GM18526 (cell line): ENCODE measurements at regions not wholly inside any gene's neighbourhood (a gene's known extent, or its start where the extent isn't known, plus 50 kb on each side); places are given as distances from the start of the nearest gene placed in this dataset.

Experiments
- POLR2A ChIP-seq: IDR thresholded peaks from 3 replicates; pipeline ENCODE4 v1.6.1; 2011; ENCODE audit not compliant: insufficient read length; ENCODE audit errors: extremely low read depth

DNA sequence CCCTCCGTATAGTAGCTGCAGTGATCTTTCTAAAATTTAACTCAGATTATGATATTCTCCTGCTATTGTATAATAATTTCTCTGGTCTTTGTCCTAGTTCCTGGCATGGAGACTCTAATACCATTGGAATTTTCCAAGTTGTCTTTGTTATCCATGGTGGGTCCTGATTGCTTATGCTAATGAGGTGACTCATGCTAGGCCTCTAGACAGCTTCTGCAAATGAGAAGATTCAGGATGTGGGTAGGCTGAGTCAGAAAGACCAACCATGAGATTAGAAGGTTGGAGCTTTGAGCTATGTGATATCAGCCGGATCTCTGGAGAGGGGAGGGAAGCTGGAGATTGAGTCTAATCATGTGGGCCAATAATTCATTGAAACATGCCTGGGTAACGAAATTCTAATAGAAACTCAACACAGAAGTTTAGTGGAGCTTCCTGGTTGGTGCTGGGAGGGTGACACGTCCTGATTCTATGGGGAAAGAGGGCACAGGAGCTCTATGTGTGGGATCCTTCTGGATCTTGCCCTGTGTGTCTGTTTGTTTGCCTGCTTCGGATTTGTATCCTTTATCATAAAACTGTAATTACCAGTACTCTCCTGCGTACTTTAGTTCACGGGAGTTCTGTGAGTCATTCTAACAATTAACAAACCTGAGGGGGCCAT lies 73.2 kb upstream of the CNIH3 start:
- TF ChIP-seq POLR2A: no peak

DNA sequence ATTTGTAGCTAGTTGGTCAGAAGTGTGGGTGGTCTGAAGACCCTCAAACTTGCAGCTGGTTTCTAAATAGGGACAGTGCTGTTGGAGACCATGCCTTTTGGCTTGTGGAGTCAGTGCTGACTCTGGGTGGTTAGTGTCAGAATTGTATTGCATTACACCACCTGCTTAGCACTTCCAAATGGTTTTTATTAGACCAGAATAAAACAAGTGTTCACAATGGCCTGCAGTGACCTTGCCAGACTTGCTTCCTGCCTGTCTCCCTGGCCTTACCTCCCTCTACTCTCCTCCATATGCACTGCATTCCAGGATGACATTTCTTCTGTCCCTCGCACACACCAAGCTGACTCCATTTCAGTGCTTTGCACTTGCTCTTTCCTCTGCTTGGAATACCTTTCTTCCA lies 72.7 kb upstream of the CNIH3 start:
- no peak for TF ChIP-seq POLR2A

DNA sequence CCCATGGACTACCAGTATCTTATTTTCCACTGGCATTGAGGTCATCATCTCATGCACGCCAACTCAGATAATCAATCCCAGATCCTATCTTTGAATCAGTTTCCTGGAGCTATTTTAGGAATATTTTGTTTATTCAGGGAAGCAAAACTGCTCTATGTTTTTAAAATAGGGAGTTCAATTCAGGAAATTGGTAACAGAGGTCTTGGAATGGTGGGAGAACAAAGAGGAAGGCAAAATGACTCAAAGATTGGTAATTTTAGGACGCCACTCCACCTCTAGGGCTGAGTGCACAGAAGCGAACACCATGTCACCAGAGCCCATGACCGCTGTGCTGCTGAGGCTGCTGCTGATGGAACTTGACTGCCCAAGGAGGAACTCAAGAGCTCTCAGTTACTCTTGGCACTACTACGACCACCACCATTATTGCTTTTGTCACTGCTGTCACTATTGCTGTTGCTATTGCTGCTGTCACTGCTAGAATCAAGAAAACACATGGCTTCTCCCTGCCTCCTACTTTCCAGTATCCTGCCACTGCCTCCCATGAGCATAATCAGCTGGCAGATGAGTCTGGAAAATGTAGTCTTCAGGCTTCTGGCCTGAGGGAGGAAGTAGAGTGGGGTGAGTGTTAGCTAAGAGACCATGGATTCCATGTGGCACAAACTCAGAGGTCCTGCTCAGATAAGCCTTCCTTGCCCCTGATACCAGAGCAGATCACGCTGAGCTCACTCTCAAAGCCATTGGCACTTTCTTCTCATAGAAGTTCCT lies 71.6 kb upstream of the CNIH3 start:
- TF ChIP-seq POLR2A: no peak

DNA sequence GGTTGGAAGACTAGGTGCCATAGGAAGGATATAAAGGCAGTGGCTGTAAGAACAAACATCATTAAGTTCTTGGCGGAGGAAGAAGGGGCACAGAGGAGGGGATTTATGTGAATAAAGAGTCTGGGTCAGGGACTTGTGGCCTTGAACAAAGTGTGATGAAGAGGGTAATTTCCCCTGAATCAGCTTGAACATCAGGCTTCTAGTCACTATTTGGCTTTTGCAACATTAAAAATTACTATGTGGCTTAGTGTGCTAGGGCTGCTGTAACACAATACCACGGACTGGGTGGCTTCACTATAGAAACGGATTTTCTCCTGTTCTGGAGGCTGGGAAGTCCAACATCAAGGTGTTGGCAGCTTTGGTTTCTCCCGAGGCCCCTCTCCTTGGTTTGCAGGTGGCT lies 70.5 kb upstream of the CNIH3 start:
- TF ChIP-seq POLR2A: no peak

DNA sequence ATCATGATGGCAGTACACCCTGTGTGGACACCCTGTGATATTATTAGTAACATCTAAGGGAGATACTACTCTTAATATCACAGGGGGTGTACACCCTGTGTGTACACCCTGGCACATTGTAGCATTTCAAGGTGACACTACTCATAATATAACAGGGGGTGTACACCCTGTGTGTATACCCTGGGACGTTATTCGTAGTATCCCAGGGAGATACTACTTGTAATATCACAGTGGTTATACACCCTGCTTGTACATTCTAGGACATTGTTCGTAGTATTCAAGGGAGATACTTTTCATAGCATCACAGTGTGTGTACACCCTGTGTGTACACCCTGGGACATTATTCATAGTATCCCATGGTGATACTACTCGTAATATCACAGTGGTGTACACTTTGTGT lies 67.4 kb upstream of the CNIH3 start:
- TF ChIP-seq POLR2A: no peak

DNA sequence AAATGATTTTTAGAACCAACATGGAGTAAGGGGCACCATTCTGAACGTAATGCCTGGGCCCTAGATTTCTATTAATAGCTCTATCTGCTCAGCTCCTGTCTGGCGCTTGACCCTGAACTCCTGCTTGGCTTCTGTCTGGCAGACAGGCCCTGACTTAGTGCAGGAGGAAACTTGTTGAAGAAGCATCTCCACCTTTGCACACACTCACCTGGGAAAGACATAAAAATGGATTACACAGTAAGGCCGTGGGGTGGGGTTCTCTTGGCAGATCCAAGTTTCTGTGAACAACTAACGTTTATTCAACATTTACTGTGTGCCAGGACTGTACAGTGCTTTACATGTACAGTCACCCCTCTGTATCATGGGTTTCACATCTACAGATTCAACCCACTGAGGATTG lies 62.1 kb upstream of the CNIH3 start:
- no peak for TF ChIP-seq POLR2A

DNA sequence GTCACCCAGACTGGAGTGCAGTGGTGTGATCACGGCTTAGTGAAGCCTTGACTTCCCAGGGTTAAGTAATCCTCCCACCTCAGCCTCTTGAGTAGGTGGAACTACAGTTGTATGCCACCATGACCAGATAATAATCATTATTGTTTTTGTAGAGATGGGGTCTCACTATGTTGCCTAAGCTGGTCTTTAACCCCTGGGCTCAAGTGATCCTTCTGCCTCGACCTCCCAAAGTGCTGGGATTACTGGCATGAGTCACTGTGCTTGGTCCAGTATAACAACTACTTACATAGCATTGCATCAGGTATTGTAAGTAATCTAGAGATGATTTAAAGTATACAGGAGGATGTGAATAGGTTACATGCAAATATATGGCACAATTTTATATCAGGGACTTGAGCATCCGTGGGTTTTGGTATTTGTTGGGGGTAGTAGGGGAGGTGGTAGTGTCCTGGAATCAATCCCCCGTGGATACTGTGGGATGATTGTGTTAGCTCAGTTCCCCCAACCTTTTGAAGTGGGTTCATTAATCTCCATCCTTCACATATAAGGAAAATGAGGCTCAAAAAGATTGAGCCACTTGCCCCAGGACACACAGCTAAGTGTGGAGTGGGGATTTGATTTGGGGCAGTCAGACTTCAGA lies 61.4 kb upstream of the CNIH3 start:
- TF ChIP-seq POLR2A: no peak

DNA sequence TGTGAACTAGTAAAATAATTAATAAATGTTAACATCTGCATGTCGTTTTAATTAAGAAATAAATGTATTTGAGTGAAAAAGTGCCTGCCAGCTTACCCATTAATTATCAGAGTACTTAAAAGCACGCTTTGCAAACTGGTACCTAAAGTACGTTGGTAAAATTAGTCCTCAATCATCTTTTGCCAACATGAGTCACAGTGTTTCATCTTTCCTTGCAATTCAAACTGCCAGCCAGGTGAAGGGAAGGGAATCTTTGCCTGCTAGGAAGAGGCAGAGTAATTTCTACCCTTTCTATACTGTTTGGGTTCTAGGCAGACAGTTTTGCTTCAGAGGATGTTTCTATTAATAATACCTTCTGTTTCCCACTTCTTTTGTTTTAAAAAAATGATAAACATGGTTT lies 57.2 kb upstream of the CNIH3 start:
- TF ChIP-seq POLR2A: no peak

DNA sequence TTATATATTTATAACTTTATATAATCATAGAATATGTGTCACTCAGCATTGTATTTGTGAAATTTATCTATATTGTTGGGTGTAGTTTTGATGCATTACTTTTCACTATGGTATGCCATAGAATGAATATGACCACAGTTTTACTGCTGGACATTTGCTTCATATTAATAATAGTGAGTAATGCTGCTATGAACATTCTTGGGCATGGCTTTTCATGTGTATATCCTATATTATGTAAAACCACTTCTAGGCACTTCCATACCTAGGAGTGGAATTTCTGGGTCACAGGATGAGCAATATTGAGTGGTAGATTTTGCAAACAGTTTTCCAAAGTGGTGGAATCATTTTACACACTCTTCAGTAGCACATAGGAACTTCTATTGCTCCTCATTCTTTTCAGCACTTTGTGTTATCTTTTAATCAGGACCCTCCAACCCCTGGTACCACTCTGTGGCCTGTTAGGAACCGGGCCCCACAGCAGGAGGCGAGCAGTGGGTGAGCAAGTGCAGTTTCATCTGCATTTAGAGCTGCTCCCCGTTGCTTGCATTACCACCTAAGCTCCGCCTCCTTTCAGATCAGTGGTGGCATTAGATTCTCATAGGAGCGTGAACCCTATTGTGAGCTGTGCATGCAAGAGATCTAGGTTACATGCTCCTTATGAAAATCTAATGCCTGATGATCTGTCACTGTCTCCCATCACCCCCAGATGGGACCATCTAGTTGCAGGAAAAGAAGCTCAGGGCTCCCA lies 56.0 kb upstream of the CNIH3 start:
- TF ChIP-seq POLR2A: no peak

DNA sequence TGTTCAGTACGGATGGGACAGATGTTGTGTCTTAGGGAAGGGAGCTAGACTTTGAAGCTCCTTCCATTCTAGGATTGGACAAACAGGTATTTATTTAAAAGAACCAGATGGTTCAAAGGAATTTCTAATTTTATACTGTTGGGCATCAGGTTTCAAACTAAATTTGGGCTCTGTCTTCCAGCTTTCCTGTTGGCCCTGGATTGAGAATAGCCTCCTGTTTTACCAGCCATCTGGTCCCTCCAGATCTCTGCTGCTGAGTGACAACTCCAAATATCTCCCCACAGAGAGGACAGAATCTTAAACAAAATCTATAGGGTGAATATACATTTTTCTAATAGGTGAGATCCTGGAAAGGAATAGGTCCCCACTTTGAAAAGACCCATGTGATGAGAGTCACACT lies 52.5 kb upstream of the CNIH3 start:
- no peak for TF ChIP-seq POLR2A

DNA sequence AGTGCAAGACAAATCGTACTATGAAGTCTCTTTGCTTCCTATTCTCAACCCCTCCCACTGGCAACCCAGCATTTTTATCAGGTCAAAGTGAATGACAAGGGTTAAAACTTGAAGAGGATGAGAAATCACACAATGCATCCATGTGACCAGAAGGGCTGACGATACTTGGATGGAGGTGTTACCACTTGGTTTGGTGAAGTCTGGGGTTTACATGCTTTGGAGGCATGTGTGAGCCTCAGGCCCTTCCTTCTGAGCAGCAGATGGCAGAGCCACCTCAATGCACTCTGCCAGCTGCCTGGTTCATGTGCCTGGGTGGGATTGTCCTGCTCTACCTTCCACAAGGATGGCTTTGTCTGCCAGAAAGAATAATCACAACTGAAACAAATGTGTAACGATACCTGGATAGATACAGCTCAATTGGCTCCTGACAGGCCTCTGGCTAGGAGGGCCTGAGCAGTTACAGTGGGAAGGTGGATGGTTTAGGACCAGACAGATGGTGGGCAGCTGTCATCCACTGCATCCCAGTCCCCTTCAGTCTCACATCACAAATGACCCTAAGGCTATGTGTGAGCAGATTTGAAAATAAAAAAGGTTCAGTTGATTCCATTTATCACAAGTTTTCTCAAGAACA lies 51.5 kb upstream of the CNIH3 start:
- no peak for TF ChIP-seq POLR2A

DNA sequence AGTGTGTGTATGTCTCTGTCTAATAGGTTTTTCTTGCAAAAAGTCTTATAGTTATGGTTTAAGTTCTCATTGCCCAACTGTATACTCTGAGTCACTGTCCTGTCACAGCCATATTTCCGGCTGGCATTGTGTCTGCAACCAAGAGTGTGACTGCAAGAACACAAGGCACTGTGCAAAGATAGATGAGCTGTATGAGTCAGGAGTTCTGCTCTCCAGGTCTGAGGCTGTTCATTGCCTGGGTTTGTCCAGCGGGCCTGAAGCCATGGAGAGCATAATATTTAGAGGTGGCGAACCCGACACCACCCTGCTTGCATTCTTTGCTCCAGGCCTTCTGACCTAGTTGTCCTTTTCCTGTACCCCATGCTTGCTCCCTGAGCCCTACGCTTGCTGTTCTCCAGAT lies 50.9 kb upstream of the CNIH3 start:
- no peak for TF ChIP-seq POLR2A

DNA sequence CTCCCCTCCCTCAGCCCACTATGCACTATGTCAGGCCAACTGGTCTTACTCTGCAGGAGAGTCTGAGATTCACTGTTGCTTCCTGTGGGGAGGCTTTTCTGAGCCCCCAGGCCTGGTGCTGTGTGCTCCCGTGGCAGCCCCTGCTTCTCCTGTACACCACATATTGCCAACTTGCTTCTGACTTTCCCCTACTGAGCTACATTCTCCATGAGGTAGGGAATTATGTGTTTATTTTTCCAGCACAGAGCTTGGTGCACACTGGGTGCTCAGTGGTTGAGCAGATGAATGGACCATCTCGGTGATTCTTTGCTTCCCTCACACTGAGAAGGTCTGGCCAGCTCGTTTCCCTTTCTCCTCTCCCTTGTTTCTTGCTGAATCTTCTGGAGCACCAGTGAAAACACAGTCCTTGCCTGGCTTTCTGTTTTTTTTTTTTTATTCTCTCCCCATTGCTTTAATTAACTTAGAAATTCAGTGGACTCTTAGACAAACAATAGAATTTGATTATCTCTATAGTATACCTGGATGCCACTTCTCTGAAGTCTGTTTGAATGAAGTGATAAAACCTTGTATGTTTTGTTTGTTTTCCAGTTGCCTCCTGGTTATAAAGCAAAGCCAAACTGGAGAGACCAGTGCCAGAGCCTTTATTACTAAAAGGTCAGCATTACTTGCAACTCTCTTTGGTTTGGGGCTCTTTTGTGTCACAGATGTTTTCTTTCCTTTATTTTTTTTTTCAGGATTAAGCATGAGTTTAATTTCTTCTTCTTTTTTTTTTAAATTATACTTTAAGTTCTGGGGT lies 50.3 kb upstream of the CNIH3 start:
- no peak for TF ChIP-seq POLR2A
